GM04504 (cell line): ENCODE measurements at regions not wholly inside any gene's neighbourhood (a gene's known extent, or its start where the extent isn't known, plus 50 kb on each side); places are given as distances from the start of the nearest gene placed in this dataset.

Experiments used
- DNase-seq: peaks from one replicate; pipeline ENCODE4 v3.0.0-alpha.2; 2012; ENCODE audit warnings: low read depth

- DNase-seq, result no peak
These were observed 527.0 kb downstream of the TNS1 start for GRCh38 chr2:217475791-217476190.

- no peak for DNase-seq
These were observed 527.7 kb downstream of the TNS1 start for GRCh38 chr2:217475101-217475500.

GRCh38 chr2:217471319-217471718 is 531.5 kb downstream of the TNS1 start:
- DNase-seq, result no peak

- no peak for DNase-seq
These were observed 533.5 kb downstream of the TNS1 start for GRCh38 chr2:217469203-217469810.

- DNase-seq, result no peak
These were observed 534.6 kb downstream of the TNS1 start for GRCh38 chr2:217468042-217468830.

GRCh38 chr2:217467331-217467730 is 535.5 kb downstream of the TNS1 start:
- no peak for DNase-seq

- DNase-seq, result no peak
These were observed 536.0 kb downstream of the TNS1 start for GRCh38 chr2:217466805-217467204.

GRCh38 chr2:217466104-217466503 is 536.7 kb downstream of the TNS1 start:
- DNase-seq, result no peak

- no peak for DNase-seq
These were observed 537.7 kb downstream of the TNS1 start for GRCh38 chr2:217465100-217465499.

- DNase-seq, result no peak
These were observed 539.3 kb downstream of the TNS1 start for GRCh38 chr2:217463402-217464075.

- DNase-seq, result no peak
These were observed 540.7 kb downstream of the TNS1 start for GRCh38 chr2:217462121-217462520.

GRCh38 chr2:217461674-217462073 is 541.1 kb downstream of the TNS1 start:
- no peak for DNase-seq

- DNase-seq, result peak; percentile 21
These were observed 543.0 kb downstream of the TNS1 start for GRCh38 chr2:217459680-217460405.

GRCh38 chr2:217459016-217459415 is 543.8 kb downstream of the TNS1 start:
- no peak for DNase-seq

- DNase-seq, result no peak
These were observed 546.8 kb downstream of the TNS1 start for GRCh38 chr2:217456016-217456415.

GRCh38 chr2:217452928-217453327 is 549.9 kb downstream of the TNS1 start:
- no peak for DNase-seq

GRCh38 chr2:217451666-217452065 is 551.1 kb downstream of the TNS1 start:
- no peak for DNase-seq

- DNase-seq, result no peak
These were observed 553.4 kb downstream of the TNS1 start for GRCh38 chr2:217449444-217449843.

GRCh38 chr2:217448860-217449259 is 553.9 kb downstream of the TNS1 start:
- no peak for DNase-seq

GRCh38 chr2:217445723-217446122 is 557.1 kb downstream of the TNS1 start:
- DNase-seq, result no peak

GRCh38 chr2:217444932-217445331 is 557.9 kb downstream of the TNS1 start:
- DNase-seq, result no peak

GRCh38 chr2:217444509-217444908 is 558.3 kb downstream of the TNS1 start:
- DNase-seq, result no peak

GRCh38 chr2:217443601-217444000 is 559.2 kb downstream of the TNS1 start:
- no peak for DNase-seq
